ENCODE measurements at regions not wholly inside any gene's neighbourhood (a gene's known extent, or its start where the extent isn't known, plus 50 kb on each side); places are given as distances from the start of the nearest gene placed in this dataset.

DNA sequence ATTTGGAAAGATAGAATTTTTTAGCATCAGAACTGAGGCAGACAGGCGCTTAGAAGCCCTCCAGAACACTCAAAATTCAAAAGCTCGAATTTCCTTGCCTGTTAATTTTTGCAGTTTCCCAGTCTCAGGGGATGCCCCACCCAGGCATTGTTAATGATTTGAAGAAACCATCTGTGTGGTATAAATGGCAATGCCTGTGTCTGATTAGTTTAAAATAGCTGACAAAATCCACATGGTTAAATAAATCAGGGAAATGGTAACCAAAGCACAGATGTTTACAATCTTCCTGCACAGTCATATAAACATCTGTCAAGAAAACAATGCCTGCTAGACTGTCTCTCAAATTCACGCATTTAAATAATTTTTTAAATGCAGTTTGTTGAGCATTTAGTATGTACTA lies 185.2 kb upstream of the RGMB start:
- DNase-seq: no peak

DNA sequence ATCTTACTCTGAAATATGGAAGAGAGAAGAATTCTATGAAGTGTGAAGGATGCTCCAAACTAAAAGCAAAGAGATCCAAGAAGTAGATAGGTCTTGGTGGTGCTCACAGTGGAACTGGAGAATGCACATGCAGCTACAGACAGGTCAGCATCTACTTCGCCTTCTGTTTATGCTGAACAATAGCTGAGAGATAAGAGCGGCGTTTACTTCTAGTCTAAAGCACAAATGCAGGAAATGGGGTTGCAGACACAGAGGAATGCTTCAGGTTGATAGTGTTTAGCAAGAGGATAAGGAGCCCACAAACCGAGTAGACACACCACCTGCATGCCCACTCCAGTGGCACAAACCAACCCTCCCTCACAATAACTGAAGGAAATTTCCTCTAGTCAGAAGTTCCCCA lies 180.0 kb upstream of the RGMB start:
- peak; percentile 42 for DNase-seq

DNA sequence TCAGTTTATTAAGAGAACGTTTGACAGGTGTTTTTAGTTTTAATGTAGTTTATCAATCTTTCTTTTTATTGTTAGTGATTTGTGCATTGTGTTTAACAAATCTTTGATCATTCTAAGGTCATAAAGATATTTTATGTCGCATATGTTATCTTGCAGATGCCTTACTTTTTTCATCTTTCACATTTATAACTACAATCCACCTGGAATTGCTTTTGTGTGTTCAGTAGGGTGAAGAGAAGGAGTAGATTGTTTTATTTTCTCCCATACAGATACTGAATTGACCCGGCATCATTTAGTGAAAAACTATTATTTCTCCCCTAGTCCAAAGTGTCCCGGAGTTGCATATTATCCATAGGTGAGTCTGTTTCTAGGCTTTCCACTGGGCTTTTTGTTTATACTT lies 179.4 kb upstream of the RGMB start:
- DNase-seq: no peak

DNA sequence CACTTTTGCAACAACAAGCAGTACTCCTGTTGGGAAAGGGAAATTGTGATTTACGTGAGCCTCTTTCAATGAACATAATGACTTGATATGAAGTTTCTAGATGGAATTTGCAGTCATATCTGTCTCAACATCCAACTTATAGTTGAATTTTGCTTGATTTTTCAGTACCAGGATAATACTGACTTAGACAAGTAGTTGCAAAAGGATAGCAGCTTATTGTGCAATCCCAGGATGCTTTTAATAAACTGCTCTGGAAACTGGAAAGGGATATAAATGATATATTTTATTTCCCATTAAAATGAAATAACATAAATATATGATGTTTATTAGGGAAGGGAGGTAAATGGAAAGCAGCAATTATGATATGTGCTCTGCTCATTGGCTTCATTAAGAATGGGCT lies 174.4 kb upstream of the RGMB start:
- DNase-seq: no peak

DNA sequence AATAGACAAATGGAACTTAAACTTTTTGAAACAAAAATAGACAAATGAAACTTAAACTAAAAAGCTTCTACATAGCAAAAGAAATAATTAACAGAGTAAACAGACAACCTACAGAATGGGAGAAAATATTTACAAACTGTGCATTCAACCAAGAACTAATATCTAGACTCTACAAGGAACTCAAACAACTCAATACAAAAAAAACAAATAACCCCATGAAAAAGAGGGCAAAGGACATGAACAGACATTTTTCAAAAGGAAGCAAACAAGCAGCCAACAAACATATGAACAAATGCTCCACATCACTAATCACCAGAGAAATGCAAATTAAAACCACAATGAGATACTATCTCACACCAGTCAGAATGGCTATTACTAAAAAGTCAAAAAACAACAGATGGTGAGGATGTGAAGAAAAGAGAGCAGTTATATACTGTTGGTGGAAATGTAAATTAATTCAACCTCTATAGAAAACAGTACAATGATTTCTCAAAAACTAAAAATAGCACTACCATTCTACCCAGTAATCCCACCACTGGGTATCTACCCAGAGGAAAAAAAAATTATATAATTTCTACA lies 170.8 kb upstream of the RGMB start:
- DNase-seq: no peak

DNA sequence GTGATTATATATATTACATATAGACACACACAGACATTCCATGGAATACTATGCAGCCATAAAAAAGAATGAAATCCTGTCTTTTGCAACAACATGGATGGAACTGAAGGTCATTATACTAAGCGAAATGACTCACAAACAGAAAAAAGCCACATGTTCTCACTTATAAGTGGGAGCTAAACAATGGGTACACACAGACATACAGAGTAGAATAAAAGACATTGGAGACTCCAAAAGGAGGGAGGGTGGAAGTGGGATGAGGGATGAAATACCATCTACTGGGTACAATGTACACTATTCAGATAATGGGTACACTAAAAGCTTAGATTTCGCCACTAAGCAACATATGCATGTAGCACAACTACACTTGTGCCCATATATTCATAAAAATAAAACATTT lies 170.0 kb upstream of the RGMB start:
- no peak for DNase-seq

DNA sequence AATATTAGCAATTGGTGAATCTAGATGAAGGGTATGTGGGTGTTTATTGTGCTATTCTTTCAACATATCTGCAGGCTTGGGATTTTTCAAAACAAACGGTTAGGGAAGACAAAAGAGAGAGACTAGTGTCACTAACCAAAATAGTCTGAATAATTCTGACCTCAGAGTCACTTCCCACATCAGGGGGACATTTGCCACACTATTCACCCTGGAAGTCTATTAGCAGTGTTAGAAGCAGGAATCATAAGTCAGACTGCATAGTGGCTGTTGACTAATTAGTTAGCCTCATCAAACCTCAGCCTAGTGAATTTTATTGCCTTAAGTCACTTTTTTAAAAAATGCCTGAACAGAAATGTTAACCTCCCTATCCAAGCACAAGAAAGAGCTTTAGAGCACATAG lies 169.2 kb upstream of the RGMB start:
- DNase-seq: no peak

DNA sequence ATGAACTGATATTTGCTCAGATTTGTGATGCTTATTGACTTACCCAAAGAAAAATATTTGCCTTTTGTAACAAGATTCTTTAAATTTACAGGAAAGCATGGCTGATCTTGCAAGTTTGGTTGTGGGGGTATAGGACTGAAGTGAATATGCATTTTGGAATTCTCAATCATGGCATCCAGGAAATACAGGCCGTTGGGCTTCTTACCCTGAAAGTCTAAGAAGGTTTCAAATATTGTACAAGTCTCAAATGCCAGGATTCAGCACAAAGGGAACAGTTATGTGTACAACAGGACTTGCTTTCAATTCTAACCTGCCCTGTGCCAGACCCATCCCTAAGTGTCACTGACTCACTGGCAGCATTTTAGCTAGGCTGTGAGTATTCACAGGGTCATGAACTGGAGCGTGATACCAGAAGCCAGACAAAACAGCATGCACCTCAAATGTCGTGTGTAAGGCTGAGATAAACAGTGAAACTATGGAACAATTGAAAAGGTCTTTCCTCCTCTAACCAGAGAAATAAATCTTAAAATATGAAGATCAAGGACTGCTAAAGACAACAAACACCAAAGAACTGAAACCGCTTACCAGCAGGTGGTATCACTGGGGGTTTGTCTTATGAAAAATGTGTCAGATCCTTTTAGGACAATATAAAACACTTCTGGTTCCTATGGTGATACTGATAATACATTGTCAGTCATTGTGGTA lies 168.6 kb upstream of the RGMB start:
- DNase-seq: peak; percentile 5

DNA sequence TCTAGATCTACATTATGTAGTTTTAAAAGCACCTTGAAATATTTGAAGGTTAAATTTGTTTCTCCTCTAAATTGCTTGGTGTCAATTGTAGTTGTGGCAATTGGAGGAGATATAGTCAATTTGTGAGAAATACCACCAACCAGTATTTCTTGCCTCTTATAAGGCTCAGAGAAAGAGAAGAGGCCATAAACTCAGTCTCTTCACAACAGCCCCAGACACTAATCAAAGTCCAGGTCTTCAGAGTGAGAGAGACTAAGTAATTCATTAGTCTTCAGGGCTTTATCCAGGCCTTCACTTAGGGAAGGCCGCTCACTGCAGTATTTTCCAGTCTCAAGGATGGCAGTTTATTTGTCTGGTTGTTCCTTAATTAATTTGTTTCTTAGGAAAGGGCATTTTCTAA lies 168.0 kb upstream of the RGMB start:
- no peak for DNase-seq

DNA sequence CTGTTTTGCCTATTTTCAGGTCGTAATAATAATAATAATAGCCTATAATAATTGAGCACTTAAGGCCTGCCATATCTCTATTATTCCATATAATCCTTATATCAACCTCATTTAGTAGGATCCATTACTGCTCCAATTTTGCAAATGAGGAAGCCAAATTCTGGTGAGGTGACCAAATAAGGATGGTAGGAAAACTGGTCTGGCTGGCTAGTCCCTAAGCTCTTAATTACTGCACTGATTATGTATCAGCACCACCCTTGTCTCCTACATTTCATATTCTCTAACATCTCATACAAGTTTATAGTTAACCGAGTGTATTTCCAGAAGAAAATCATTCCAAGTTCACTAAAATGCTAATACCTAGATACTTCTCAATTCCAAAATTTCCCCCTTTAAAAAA lies 166.5 kb upstream of the RGMB start:
- DNase-seq: no peak

DNA sequence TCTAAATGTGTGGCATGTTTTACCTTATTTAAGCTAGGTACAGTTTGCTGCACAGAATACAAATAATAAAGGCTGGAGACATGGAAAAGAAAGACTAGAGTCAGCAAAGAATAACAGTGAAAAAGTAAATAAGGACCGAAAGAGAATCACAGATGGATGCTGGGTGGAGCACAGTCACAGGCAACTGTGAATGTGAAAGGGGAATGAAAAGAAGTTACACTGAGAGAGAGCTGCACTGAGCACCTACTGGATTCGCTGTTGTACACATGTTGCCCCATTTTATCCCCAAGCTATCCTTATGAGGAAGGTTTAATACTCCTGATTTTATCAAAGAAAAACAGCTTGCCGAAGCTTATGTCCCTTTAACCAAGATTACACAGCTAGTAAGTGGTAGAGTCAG lies 165.4 kb upstream of the RGMB start:
- peak; percentile 4 for DNase-seq

DNA sequence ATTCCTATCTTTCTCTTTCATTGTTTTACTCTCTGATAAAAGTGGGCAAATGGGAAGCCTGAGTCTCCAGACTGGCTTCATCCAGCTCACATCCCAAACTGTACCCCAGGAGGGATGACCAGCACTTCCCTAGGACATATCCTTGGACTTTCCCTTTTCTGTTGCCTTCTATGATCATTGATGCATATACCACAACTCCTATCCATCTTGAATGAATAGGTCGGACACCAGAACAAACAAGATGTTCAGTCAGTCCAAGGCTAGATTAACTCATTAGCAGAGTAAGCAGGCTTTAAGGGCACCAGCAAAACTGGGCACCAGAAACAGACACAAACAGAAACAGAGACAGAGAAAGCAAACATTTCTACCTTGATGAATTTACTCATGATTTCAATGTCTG lies 159.1 kb upstream of the RGMB start:
- no peak for DNase-seq

DNA sequence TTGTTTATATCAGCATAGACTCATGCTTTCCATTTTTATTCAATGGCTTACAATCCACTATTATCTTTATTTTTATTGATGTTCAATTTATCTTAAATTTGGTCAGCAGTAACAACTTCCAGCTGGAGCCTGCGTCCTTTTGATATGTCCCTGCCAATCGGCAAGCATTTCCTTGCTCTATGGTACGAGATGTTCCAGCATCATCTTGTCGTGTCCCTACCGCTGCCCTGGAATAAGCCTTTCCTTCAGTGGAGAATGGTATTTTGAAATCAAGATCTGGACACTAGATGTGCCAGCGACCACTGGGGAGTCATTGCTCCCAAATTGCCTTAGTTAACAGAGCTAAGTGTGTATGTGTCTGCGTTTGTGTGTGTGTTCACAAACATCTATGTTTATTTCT lies 151.6 kb upstream of the RGMB start:
- DNase-seq: no peak

DNA sequence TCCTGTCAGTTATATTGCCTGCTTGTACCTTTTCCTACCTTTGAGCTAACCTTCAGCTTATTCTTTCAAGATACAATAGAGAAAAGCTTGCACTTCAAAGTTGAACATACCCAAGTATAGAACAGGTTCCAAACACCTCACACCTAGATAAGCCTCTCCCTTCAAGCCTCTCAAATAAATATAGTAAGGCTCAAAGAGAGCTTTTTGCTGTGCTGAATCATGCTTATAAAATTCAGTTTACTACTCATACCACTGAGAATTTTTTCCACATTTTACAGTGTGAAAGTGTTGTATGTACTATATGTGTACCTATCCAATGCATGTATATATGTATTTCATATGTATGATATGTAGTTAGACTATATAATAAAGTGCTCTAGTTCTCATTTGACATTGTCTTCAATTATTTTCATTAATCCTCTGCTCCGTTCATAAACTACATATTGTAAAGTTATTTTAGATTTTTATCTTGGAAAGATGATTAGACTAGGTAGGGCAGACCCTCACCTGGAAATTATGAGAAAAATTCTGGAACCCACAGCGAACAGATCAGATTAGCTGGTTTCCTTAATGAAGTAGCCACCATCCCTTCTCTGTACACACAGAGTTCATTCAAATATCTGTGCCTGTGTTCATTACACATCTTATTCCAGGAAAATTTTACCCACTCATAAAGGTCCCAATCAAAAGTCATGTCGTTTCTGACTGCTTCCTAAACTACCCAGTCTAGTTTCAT lies 149.2 kb upstream of the RGMB start:
- DNase-seq: no peak

DNA sequence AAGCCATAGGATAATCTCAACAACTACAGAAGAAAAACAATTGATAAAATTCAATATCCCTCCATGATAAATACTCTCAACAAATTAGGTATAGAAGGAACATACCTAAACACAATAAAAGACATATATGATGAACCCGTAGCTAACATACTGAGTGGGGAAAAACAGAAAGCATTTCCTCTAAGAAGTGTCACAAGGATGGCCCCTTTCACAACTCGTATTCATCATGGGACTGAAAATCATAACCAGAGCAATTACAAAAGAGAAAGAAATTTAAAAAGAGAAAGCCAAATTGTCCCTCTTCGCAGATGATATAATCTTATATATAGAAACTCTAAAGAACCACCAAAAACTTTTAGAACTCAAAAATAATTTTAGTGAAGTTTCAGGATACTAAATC lies 146.3 kb upstream of the RGMB start:
- no peak for DNase-seq

DNA sequence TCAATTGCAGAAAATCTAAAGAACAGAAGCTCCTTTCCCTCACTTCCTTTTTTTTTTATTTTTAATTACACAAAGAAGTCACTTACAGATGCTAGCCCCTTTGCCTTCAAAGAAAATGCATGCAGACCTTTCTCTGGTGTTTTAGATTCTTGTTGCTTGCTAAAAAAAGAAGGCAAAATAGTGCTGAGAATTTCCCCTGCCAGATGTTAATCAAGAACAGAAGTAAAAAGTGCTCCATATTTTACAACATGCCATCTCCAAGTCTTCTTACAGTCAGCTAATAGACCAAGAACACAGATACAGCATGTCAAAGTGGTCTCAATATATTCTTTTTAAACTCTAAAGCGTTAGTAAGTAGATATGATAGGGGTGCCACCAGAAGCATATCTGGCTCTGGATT lies 142.8 kb upstream of the RGMB start:
- DNase-seq: no peak

DNA sequence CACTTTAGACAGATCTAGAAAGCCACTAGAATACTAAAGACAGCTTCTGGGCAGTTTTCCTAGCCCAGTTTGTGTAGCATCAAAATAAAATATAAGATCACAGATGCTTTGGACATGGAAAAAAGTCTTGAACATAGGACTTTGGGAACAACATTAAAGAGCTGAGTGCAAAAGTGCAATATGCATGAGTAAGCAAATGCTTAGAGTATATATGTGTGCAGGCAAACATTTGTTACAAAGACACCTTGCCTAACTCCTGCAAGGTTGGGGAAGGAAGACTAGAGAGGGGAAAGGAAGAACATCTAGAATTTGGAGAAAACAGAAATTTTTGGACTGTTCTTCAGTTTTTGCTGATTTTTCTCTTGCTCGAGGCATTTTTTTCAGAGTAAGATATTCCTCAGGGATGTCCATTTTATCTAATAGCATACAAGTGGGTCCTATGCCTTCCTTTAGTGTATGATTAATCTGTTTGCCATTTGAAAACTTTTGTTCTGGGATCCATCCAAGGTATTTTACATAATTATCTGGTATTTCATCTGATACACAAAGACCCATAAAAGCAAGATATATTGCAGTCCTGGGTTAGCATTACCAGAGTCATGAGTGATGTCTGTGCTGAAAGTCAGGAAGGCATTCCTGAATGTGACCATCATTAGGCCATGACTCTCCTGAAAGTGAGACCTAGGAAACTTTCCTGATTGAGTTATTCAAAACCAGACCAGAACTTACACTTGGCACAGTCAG lies 142.0 kb upstream of the RGMB start:
- no peak for DNase-seq

DNA sequence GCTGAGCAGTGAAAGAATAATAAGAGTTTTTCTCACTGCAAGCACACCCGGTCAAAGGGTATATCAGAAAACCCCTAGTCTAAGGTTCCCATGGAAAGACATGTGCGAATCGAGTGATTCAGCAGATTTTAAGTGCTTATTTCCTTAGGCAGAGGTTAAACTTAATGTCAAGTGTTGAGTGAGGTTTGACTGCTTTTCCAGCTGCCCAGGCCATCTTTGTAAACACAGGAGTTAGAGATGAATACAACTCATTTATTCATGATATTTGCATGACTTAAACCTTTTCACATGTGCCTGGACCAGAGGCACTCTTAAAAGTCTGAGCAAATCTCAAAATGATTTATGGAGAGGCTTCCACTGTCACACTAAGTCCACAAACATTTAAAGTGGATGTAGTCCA lies 137.8 kb upstream of the RGMB start:
- DNase-seq: peak; percentile 26

DNA sequence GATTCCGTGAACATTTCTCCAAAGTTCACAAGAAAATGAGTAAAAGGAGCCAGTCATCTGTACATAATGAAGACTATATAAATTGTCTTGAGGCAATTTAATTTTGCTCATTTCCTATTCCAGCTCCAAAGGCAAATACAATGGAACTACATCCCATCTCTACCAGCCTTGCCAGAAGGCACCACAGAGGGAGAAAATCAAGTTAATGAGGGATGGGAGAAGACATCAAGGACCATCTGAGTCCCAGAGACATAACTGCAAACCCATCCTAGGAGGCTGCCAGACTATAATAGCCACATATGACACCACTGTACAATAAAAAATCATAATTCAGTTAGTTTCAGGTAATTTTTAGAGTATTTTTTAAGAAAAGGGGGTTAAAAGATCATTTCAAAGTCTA lies 136.3 kb upstream of the RGMB start:
- DNase-seq: no peak

DNA sequence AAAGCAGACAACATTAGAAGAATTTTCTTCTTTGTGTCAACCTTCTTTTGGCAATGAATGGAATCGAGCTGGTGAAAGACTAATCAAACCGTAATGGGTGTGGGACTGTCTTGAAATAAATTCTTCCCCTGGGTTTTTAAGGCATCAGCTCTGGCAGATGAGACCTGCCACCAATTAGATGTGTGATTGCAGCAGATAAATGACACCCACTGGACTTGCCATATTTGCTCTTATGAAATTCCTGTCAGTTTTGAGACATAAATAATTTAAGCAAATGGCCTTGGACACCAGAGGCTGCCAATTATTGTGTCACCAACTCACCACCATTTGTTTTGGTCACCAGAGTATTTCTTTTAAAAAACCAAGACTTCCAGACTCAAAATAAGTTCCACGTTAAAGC lies 135.9 kb upstream of the RGMB start:
- no peak for DNase-seq

DNA sequence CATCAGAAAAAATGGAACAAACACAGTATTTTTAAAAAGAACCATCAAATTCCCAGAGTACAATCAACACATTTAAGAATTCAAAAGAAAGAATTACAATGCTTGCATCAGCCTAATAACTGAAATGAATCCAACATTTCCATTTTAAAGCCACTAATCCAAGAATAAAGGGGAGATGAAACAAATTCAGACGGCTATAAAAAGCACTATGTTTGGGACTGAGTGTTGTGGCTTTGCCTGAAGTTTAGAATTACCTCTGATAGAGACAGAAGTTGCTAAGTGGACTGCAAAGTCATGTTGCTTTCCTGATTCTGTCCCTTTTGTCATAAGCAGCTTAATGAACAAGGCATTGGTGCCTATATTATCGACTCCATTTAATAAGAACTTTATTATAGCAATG lies 135.4 kb upstream of the RGMB start:
- DNase-seq: peak; percentile 10

DNA sequence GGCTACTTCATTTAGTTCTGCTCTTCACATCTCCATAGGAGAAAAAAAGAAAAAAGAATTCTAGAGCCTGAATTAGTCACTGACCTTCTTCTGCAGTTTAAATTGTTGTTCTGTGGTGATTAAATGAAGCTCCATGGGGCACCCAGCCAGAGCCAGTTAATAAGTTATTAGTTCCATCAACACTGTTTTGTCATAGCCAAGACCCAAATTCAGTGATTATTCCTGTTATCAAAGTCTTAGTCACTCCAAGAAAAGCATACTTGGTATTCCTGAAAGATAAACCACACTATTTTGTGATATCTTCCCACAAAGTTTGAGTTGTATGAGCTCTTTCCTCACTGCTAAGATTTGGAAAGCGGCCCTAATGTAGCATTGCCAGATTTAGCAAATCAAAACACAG lies 134.8 kb upstream of the RGMB start:
- DNase-seq: no peak

DNA sequence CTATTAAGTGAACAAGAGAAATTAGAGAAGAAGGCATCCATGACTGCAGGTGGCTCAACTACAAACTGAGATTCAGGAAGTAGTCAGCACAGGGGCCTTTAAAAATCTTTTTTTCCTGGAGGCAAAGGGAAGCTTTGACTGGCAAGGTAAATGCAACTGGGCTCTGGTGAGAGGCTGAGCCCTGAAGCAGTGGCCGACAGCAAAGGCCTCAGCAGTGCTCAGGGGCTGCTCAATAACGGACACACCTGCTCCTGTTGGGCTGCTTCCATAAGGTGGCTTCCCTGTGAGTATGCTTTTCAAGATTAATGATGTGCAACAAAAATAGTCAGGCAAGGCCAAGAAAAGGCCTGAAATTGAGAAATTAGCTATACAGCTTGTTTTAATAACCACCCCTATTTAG lies 134.2 kb upstream of the RGMB start:
- DNase-seq: no peak

DNA sequence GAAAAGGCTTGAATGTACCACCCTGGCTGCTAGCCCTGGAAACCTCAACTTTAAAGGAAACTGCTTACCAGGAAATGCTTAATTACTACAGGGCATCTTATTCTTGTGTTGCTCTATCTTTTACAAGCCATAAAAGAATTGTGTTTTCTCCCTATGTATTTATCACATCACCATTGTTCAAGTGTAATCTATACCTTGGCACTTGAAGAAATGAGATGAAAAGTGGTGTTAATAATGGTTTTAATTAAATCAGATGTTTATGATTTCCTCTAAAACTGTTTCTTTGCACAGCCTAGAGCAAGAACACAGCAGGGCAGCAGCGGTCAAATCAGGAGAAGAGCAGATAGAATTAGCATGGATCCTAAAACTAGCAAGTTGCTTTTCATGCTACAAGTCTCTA lies 131.8 kb upstream of the RGMB start:
- DNase-seq: no peak

Measured in OCI-M1 (cell line).